GM23338 (cell line): ENCODE measurements at regions not wholly inside any gene's neighbourhood (a gene's known extent, or its start where the extent isn't known, plus 50 kb on each side); places are given as distances from the start of the nearest gene placed in this dataset.

ENCODE experiments used
- ATAC-seq: fragments of 200-7000 bp; cut with Tn5 transposase; 3 replicates; pipeline ENCODE4 v1.9.1; 2020
- DNase-seq: peaks from one replicate; pipeline ENCODE4 v3.0.0-alpha.2; 2015; ENCODE audit warnings: low spot score
- H2AFZ ChIP-seq: fragments of 200-600 bp; sonication (generic); 2 replicates; pipeline ENCODE4 v1.8.0; 2016; ENCODE audit warnings: antibody characterized with exemption, mild to moderate bottlenecking, moderate library complexity
- H3F3A ChIP-seq: fragments of 200-600 bp; sonication (generic); replicated peaks from 2 replicates; pipeline ENCODE4 v1.8.0; 2017; ENCODE audit warnings: antibody characterized with exemption, mixed run types, low read depth
- H3K27ac ChIP-seq: fragments of 200-600 bp; sonication (generic); 2 replicates; pipeline ENCODE4 v1.6.1; 2016; ENCODE audit warnings: low read depth
- H3K27me3 ChIP-seq: fragments of 200-600 bp; sonication (generic); 2 replicates; pipeline ENCODE4 v1.8.0; 2016; ENCODE audit warnings: mild to moderate bottlenecking, mixed run types, moderate library complexity; ENCODE audit not compliant: insufficient read depth
- H3K36me3 ChIP-seq: fragments of 200-600 bp; sonication (generic); 2 replicates; pipeline ENCODE4 v1.8.0; 2016; ENCODE audit warnings: mild to moderate bottlenecking; ENCODE audit not compliant: insufficient read depth
- H3K4me1 ChIP-seq: fragments of 200-600 bp; sonication (generic); 2 replicates; pipeline ENCODE4 v1.8.0; 2016; ENCODE audit warnings: mild to moderate bottlenecking, moderate library complexity; ENCODE audit not compliant: insufficient read depth
- H3K4me2 ChIP-seq: fragments of 200-600 bp; sonication (generic); 2 replicates; pipeline ENCODE4 v1.7.1; 2017; ENCODE audit warnings: mixed run types
- H3K4me3 ChIP-seq: fragments of 200-600 bp; sonication (generic); 2 replicates; pipeline ENCODE4 v1.6.1; 2016; ENCODE audit warnings: mixed run types
- H3K79me2 ChIP-seq: fragments of 200-600 bp; sonication (generic); replicated peaks from 2 replicates; pipeline ENCODE4 v1.8.0; 2017; ENCODE audit warnings: mild to moderate bottlenecking; ENCODE audit not compliant: insufficient read depth
- H3K9me2 ChIP-seq: fragments of 200-600 bp; sonication (generic); 2 replicates; pipeline ENCODE4 v1.8.0; 2017; ENCODE audit not compliant: insufficient read depth
- H4K20me1 ChIP-seq: fragments of 200-600 bp; sonication (generic); replicated peaks from 2 replicates; pipeline ENCODE4 v1.8.0; 2017; ENCODE audit warnings: mild to moderate bottlenecking; ENCODE audit not compliant: insufficient read depth
- H3K27ac Mint-ChIP-seq: 2 replicates; pipeline ENCODE4 v1.8.0; 2020; ENCODE audit warnings: inconsistent platforms, mild to moderate bottlenecking, moderate library complexity, mixed read lengths
- H3K27me3 Mint-ChIP-seq: 3 replicates; pipeline ENCODE4 v1.8.0; 2022; ENCODE audit warnings: low read depth, mild to moderate bottlenecking, moderate library complexity, mixed read lengths, inconsistent platforms; ENCODE audit not compliant: insufficient read depth, poor library complexity
- H3K36me3 Mint-ChIP-seq: 3 replicates; pipeline ENCODE4 v1.8.0; 2021; ENCODE audit warnings: low read depth, mild to moderate bottlenecking, inconsistent platforms, moderate library complexity, mixed read lengths
- H3K4me1 Mint-ChIP-seq: 3 replicates; pipeline ENCODE4 v1.8.0; 2020; ENCODE audit warnings: mild to moderate bottlenecking, inconsistent platforms, mixed read lengths
- H3K4me3 Mint-ChIP-seq: 3 replicates; pipeline ENCODE4 v1.8.0; 2021; ENCODE audit warnings: moderate library complexity, mild to moderate bottlenecking, inconsistent platforms, mixed read lengths
- H3K9me3 Mint-ChIP-seq: 3 replicates; pipeline ENCODE4 v1.8.0; 2020; ENCODE audit warnings: moderate library complexity, mild to moderate bottlenecking, inconsistent platforms, mixed read lengths
- CREB1 ChIP-seq: fragments of 250-450 bp; sonication (Bioruptor Pico); IDR thresholded peaks from 2 replicates; pipeline ENCODE4 v1.5.0; 2020; ENCODE audit warnings: low read depth, mild to moderate bottlenecking, moderate library complexity
- ETS1 ChIP-seq: IDR thresholded peaks from 2 replicates; pipeline ENCODE4 v1.6.1; 2016; ENCODE audit warnings: antibody characterized with exemption
- EZH2 ChIP-seq: fragments of 200-600 bp; sonication (generic); IDR thresholded peaks from one replicate; pipeline ENCODE4 v1.8.0; 2017; ENCODE audit warnings: antibody characterized with exemption, mild to moderate bottlenecking, low read depth; ENCODE audit not compliant: unreplicated experiment
- JUNB ChIP-seq: IDR thresholded peaks from one replicate; pipeline ENCODE4 v1.6.1; 2016; ENCODE audit warnings: antibody characterized with exemption; ENCODE audit not compliant: unreplicated experiment
- POLR2AphosphoS5 ChIP-seq: IDR thresholded peaks from 2 replicates; pipeline ENCODE4 v1.6.1; 2016; ENCODE audit warnings: antibody characterized with exemption, low read depth
- REST ChIP-seq: IDR thresholded peaks from one replicate; pipeline ENCODE4 v1.6.1; 2018; ENCODE audit warnings: antibody characterized with exemption; ENCODE audit not compliant: unreplicated experiment
- STAT1 ChIP-seq: IDR thresholded peaks from one replicate; pipeline ENCODE4 v1.6.1; 2016; ENCODE audit warnings: antibody characterized with exemption; ENCODE audit not compliant: unreplicated experiment
- ZNF114 ChIP-seq: fragments of 250-450 bp; sonication (Bioruptor Pico); IDR thresholded peaks from 2 replicates; pipeline ENCODE4 v1.5.0; 2020; ENCODE audit warnings: mild to moderate bottlenecking, moderate library complexity
- ZNF331 ChIP-seq: fragments of 250-450 bp; sonication (Bioruptor Pico); IDR thresholded peaks from 2 replicates; pipeline ENCODE4 v1.5.0; 2020; ENCODE audit warnings: low read depth, mild to moderate bottlenecking, moderate library complexity
- ZNF462 ChIP-seq: fragments of 250-450 bp; sonication (Bioruptor Pico); IDR thresholded peaks from 2 replicates; pipeline ENCODE4 v1.5.0; 2020; ENCODE audit warnings: mild to moderate bottlenecking, moderate library complexity

- H3K36me3 Mint-ChIP-seq = no peaks in the 10 kb centered on the region
- Histone ChIP-seq H3K36me3 (no peaks in the 10 kb centered on the region), H3K4me2 (no peak overlapping the region), H3K4me3 (no peak overlapping the region), H4K20me1 (no peaks in the 10 kb centered on the region), H3K9me2 (no peaks in the 10 kb centered on the region), H3K27me3 (no peaks in the 10 kb centered on the region), H3K4me1 (no peaks in the 10 kb centered on the region), H3F3A (no peaks in the 10 kb centered on the region), H3K79me2 (no peaks in the 10 kb centered on the region), H3K27ac (no peak overlapping the region), H2AFZ (no peak overlapping the region)
- no peaks in the 10 kb centered on the region for H3K27me3 Mint-ChIP-seq
- no peaks in the 10 kb centered on the region for H3K9me3 Mint-ChIP-seq
- DNase-seq (no peak), ATAC-seq (no peak)
- TF ChIP-seq ETS1 (no peak), ZNF331 (no peak), POLR2AphosphoS5 (no peak), ZNF114 (CRISPR knock-in tag) (no peak)
- H3K4me3 Mint-ChIP-seq = no peak overlapping the region
- H3K4me1 Mint-ChIP-seq = no peaks in the 10 kb centered on the region
- no peak overlapping the region for H3K27ac Mint-ChIP-seq
Measured at GRCh38 chrX:22737541-22737940, 262.2 kb upstream of the DDX53 start.

- Histone ChIP-seq H3K4me2 (no peak overlapping the region), H3K4me1 (no peaks in the 10 kb centered on the region), H3K9me2 (no peaks in the 10 kb centered on the region), H2AFZ (no peak overlapping the region), H3K36me3 (no peaks in the 10 kb centered on the region), H3K27me3 (no peaks in the 10 kb centered on the region), H3K79me2 (no peaks in the 10 kb centered on the region), H3K27ac (no peak overlapping the region), H4K20me1 (no peaks in the 10 kb centered on the region), H3F3A (no peaks in the 10 kb centered on the region), H3K4me3 (no peak overlapping the region)
- no peak overlapping the region for H3K27ac Mint-ChIP-seq
- no peak for ATAC-seq
- no peaks in the 10 kb centered on the region for H3K27me3 Mint-ChIP-seq
- no peaks in the 10 kb centered on the region for H3K4me1 Mint-ChIP-seq
- H3K9me3 Mint-ChIP-seq = no peaks in the 10 kb centered on the region
- no peak for DNase-seq
- no peaks in the 10 kb centered on the region for H3K36me3 Mint-ChIP-seq
- H3K4me3 Mint-ChIP-seq = no peak overlapping the region
- TF ChIP-seq CREB1 (CRISPR knock-in tag) (no peak), STAT1 (no peak), ZNF331 (no peak), POLR2AphosphoS5 (no peak), JUNB (no peak), ZNF462 (CRISPR knock-in tag) (no peak), EZH2 (no peak), REST (no peak)
Measured at GRCh38 chrX:22739276-22739675, 260.5 kb upstream of the DDX53 start.
